ENCODE measurements at regions not wholly inside any gene's neighbourhood (a gene's known extent, or its start where the extent isn't known, plus 50 kb on each side); places are given as distances from the start of the nearest gene placed in this dataset.

DNA sequence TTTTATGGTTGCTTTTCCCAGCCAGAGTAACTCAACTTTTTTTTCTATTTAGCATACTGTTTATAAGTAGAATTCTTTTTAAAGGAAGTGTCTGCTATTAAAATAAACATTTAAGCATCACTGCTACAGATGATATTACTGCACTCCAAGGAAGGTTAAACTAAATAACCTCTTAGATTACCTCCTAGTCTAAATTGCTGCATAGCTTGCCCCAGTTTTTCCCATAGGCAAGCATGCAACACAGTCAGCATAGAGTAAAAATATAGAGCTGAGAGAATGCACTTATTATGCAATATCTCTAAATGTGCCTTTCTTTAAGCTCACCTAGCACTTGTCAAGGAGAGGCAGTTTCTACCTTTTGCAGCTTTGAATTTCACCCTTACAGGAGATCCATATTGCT is 1392.4 kb upstream of the CELF2 start:
- TF ChIP-seq EZH2 (IDR thresholded peaks at IDR 0.05) (no peak), POLR2AphosphoS5 (IDR thresholded peaks at IDR 0.05; ENCODE audit: low read depth, low read length) (no peak)
- TF ChIP-seq, protein P1, sequence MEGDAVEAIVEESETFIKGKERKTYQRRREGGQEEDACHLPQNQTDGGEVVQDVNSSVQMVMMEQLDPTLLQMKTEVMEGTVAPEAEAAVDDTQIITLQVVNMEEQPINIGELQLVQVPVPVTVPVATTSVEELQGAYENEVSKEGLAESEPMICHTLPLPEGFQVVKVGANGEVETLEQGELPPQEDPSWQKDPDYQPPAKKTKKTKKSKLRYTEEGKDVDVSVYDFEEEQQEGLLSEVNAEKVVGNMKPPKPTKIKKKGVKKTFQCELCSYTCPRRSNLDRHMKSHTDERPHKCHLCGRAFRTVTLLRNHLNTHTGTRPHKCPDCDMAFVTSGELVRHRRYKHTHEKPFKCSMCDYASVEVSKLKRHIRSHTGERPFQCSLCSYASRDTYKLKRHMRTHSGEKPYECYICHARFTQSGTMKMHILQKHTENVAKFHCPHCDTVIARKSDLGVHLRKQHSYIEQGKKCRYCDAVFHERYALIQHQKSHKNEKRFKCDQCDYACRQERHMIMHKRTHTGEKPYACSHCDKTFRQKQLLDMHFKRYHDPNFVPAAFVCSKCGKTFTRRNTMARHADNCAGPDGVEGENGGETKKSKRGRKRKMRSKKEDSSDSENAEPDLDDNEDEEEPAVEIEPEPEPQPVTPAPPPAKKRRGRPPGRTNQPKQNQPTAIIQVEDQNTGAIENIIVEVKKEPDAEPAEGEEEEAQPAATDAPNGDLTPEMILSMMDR (IDR thresholded peaks at IDR 0.05 in 2 of 3, conservative IDR thresholded peaks at IDR 0.05 in 1 of 3; ENCODE audit: borderline replicate concordance in 1 of 3, insufficient read depth in 1 of 3, low read depth in 2 of 3, low read length in 2 of 3): no peak

Data from HCT116 (cell line).